GM10266 (cell line): ENCODE measurements at regions not wholly inside any gene's neighbourhood (a gene's known extent, or its start where the extent isn't known, plus 50 kb on each side); places are given as distances from the start of the nearest gene placed in this dataset.
"Not testable (repeated sequence)": the region's sequence is repeated elsewhere in the genome, so short reads cannot be mapped to it uniquely, and the experiment has no call there.

Source experiments
- DNase-seq: peaks from one replicate; pipeline ENCODE4 v3.0.0; 2012; ENCODE audit errors: extremely low spot score
- CTCF ChIP-seq: IDR thresholded peaks from 2 replicates; pipeline ENCODE4 v1.5.1; 2012; ENCODE audit warnings: mild to moderate bottlenecking, low read depth; ENCODE audit not compliant: control insufficient read depth, insufficient read depth; ENCODE audit errors: missing control alignments

DNA sequence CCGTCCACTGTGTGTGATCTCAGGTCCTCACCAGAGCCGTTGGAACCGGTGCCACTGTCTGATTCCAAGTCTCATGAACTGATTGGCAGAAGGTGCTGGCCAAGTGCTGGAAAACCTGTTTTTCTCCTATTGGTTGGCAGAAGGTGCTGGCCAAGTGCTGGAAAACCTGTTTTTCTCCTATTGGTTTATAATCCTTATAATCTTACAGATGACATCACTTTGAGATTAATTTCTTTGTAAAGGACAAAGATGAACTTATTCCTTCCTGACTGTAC is 1106.3 kb downstream of the BRD1 start:
- no peak for TF ChIP-seq CTCF

DNA sequence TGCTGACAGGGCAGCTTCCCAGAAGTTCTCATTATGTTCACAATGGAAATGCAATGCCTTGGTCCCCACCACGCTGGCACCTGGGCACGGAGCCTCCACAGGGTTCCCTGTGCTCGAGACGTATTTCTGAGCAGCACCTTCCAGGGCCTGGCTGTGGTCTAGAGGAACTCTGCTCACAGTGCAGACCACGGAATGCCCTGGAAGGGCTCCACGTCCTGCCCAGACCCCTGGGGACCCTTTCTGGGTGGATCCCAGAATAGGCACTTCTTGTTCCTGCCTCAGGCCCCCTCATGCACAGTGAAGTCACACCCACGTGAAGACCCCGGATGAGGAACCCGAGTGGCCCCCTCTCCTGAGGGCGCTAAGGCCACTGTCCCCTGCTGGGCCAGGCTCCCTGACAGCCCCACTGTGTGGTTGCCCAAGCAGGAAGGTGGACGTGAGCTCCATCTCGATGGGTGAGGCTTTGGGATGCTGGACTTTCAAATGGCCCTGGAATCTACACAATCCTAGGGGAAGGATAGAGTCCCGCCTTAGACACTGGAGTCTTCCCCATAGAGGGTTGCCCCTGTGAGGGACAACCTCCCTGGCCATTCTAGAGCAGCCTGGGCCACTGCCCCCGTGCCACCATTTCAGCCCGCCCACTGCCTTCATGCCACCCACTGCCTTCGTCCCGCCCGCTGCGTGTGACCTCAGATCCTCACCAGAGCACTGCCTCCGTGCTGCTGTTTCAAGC is 1106.8 kb downstream of the BRD1 start:
- TF ChIP-seq CTCF = no peak
- no peak for DNase-seq

More for the DNA sequence above, 1106.3 kb downstream of the BRD1 start:
- no peak for DNase-seq

GRCh38 chr22:48719978-48720661 is 1107.6 kb downstream of the BRD1 start:
- no peak for TF ChIP-seq CTCF
- no peak for DNase-seq

DNA sequence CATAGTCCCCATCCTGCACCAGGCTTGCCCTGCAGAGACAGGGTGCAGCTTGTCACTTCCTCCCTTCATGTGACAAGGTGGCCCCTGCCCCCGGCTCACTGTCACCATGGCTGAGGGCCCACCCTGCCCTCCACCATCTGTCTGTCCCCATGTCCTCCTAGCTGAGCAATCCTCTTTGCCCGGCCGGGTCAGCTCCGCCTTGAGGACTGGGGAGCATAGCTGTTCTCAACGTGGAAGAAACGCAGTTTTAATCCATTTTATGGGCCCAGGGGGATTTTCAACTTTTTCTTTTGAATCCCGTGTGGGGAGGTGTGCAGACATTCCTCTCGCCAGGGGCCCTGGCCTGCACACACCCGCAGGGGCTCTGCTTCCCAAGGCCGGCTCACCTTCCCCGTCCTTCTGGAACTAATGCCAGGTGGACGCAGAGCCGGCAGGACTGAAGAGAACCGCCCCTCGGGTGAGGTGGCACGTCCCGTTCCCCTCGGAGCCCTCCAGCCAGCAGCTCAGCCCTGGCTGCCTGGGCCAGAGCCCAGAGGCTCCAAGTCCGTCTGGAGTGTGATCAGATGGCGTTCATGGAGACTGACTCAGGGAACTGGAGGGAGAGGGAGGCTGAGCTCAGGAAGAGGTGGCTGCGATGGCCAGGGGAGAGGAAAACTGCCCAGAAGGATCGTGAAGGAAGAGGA is 1108.7 kb downstream of the BRD1 start:
- no peak for TF ChIP-seq CTCF
- DNase-seq = no peak

GRCh38 chr22:48717883-48718817 is 1109.5 kb downstream of the BRD1 start:
- TF ChIP-seq CTCF = no peak
- no peak for DNase-seq

DNA sequence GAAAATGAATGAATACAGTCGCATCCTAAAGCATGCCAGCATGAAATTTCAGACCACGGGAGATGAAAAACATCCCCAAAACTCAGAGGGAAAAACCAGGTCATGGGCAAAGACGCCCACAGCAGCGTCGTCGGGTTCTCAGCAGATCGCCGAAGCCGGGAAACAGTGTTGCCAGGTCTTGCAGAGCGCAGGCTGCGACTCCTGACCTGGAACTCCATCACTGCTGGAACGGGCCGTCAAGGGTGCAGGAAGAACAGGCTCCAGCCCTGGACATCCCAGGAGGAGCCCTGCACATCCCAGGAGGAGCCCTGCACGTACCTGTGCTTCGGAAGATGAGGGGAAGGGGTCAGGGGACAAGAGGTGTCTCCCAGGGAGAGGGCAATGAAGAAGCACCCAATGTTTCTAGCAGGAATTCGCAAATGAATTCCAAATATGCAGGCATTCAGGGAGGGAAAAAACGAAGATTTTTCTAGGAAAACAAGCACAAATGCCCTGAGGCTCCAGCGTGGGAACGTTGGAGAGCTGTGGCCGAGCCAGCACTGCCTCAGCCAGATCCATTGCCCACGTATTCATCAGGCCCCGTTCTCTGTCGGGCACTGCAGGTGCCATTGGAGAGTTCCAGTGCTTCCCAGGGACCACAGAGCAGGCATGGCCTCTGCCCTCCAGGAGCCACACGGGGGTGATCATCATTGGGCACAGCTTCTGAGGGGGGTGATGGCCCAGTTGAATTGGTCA is 1110.4 kb downstream of the BRD1 start:
- no peak for DNase-seq
- no peak for TF ChIP-seq CTCF

GRCh38 chr22:48716154-48716553 is 1111.5 kb downstream of the BRD1 start:
- DNase-seq = not testable (repeated sequence)
